GM23338 (cell line): ENCODE measurements at regions not wholly inside any gene's neighbourhood (a gene's known extent, or its start where the extent isn't known, plus 50 kb on each side); places are given as distances from the start of the nearest gene placed in this dataset.

Source experiments
- ATAC-seq: fragments of 200-7000 bp; cut with Tn5 transposase; 3 replicates; pipeline ENCODE4 v1.9.1; 2020
- DNase-seq: peaks from one replicate; pipeline ENCODE4 v3.0.0-alpha.2; 2015; ENCODE audit warnings: low spot score
- H2AFZ ChIP-seq: fragments of 200-600 bp; sonication (generic); 2 replicates; pipeline ENCODE4 v1.8.0; 2016; ENCODE audit warnings: antibody characterized with exemption, mild to moderate bottlenecking, moderate library complexity
- H3F3A ChIP-seq: fragments of 200-600 bp; sonication (generic); replicated peaks from 2 replicates; pipeline ENCODE4 v1.8.0; 2017; ENCODE audit warnings: antibody characterized with exemption, mixed run types, low read depth
- H3K27ac ChIP-seq: fragments of 200-600 bp; sonication (generic); 2 replicates; pipeline ENCODE4 v1.6.1; 2016; ENCODE audit warnings: low read depth
- H3K27me3 ChIP-seq: fragments of 200-600 bp; sonication (generic); 2 replicates; pipeline ENCODE4 v1.8.0; 2016; ENCODE audit warnings: mild to moderate bottlenecking, mixed run types, moderate library complexity; ENCODE audit not compliant: insufficient read depth
- H3K36me3 ChIP-seq: fragments of 200-600 bp; sonication (generic); 2 replicates; pipeline ENCODE4 v1.8.0; 2016; ENCODE audit warnings: mild to moderate bottlenecking; ENCODE audit not compliant: insufficient read depth
- H3K4me1 ChIP-seq: fragments of 200-600 bp; sonication (generic); 2 replicates; pipeline ENCODE4 v1.8.0; 2016; ENCODE audit warnings: mild to moderate bottlenecking, moderate library complexity; ENCODE audit not compliant: insufficient read depth
- H3K4me2 ChIP-seq: fragments of 200-600 bp; sonication (generic); 2 replicates; pipeline ENCODE4 v1.7.1; 2017; ENCODE audit warnings: mixed run types
- H3K4me3 ChIP-seq: fragments of 200-600 bp; sonication (generic); 2 replicates; pipeline ENCODE4 v1.6.1; 2016; ENCODE audit warnings: mixed run types
- H3K79me2 ChIP-seq: fragments of 200-600 bp; sonication (generic); replicated peaks from 2 replicates; pipeline ENCODE4 v1.8.0; 2017; ENCODE audit warnings: mild to moderate bottlenecking; ENCODE audit not compliant: insufficient read depth
- H3K9me2 ChIP-seq: fragments of 200-600 bp; sonication (generic); 2 replicates; pipeline ENCODE4 v1.8.0; 2017; ENCODE audit not compliant: insufficient read depth
- H4K20me1 ChIP-seq: fragments of 200-600 bp; sonication (generic); replicated peaks from 2 replicates; pipeline ENCODE4 v1.8.0; 2017; ENCODE audit warnings: mild to moderate bottlenecking; ENCODE audit not compliant: insufficient read depth
- H3K27ac Mint-ChIP-seq: 2 replicates; pipeline ENCODE4 v1.8.0; 2020; ENCODE audit warnings: inconsistent platforms, mild to moderate bottlenecking, moderate library complexity, mixed read lengths
- H3K27me3 Mint-ChIP-seq: 3 replicates; pipeline ENCODE4 v1.8.0; 2022; ENCODE audit warnings: low read depth, mild to moderate bottlenecking, moderate library complexity, mixed read lengths, inconsistent platforms; ENCODE audit not compliant: insufficient read depth, poor library complexity
- H3K36me3 Mint-ChIP-seq: 3 replicates; pipeline ENCODE4 v1.8.0; 2021; ENCODE audit warnings: low read depth, mild to moderate bottlenecking, inconsistent platforms, moderate library complexity, mixed read lengths
- H3K4me1 Mint-ChIP-seq: 3 replicates; pipeline ENCODE4 v1.8.0; 2020; ENCODE audit warnings: mild to moderate bottlenecking, inconsistent platforms, mixed read lengths
- H3K4me3 Mint-ChIP-seq: 3 replicates; pipeline ENCODE4 v1.8.0; 2021; ENCODE audit warnings: moderate library complexity, mild to moderate bottlenecking, inconsistent platforms, mixed read lengths
- H3K9me3 Mint-ChIP-seq: 3 replicates; pipeline ENCODE4 v1.8.0; 2020; ENCODE audit warnings: moderate library complexity, mild to moderate bottlenecking, inconsistent platforms, mixed read lengths
- CREB1 ChIP-seq: fragments of 250-450 bp; sonication (Bioruptor Pico); IDR thresholded peaks from 2 replicates; pipeline ENCODE4 v1.5.0; 2020; ENCODE audit warnings: low read depth, mild to moderate bottlenecking, moderate library complexity
- CTCF ChIP-seq, 2 experiments: fragments of 200-600 bp in 1 of 2; sonication (generic) in 1 of 2; conservative IDR thresholded peaks; 2 replicates each; pipeline versions ENCODE4 v1.5.1 to v1.6.1; 2016 to 2017; ENCODE audit warnings: antibody characterized with exemption in 2 of 2, low read depth in 2 of 2, mild to moderate bottlenecking in 2 of 2, moderate library complexity in 1 of 2
- EZH2phosphoT487 ChIP-seq: fragments of 200-600 bp; sonication (generic); IDR thresholded peaks from one replicate; pipeline ENCODE4 v1.8.1; 2018; ENCODE audit warnings: antibody characterized with exemption; ENCODE audit not compliant: unreplicated experiment
- JUNB ChIP-seq: IDR thresholded peaks from one replicate; pipeline ENCODE4 v1.6.1; 2016; ENCODE audit warnings: antibody characterized with exemption; ENCODE audit not compliant: unreplicated experiment
- POLR2AphosphoS5 ChIP-seq: IDR thresholded peaks from 2 replicates; pipeline ENCODE4 v1.6.1; 2016; ENCODE audit warnings: antibody characterized with exemption, low read depth
- REST ChIP-seq: IDR thresholded peaks from one replicate; pipeline ENCODE4 v1.6.1; 2018; ENCODE audit warnings: antibody characterized with exemption; ENCODE audit not compliant: unreplicated experiment
- STAT1 ChIP-seq: IDR thresholded peaks from one replicate; pipeline ENCODE4 v1.6.1; 2016; ENCODE audit warnings: antibody characterized with exemption; ENCODE audit not compliant: unreplicated experiment
- ZNF331 ChIP-seq: fragments of 250-450 bp; sonication (Bioruptor Pico); IDR thresholded peaks from 2 replicates; pipeline ENCODE4 v1.5.0; 2020; ENCODE audit warnings: low read depth, mild to moderate bottlenecking, moderate library complexity
- TF ChIP-seq, protein P1 (sequence below): fragments of 250-450 bp; sonication (Bioruptor Pico); IDR thresholded peaks from 2 replicates; pipeline ENCODE4 v1.5.0; 2020; ENCODE audit warnings: mild to moderate bottlenecking, moderate library complexity
- TF ChIP-seq, protein P2 (sequence below): IDR thresholded peaks from 2 replicates; pipeline ENCODE4 v1.6.1; 2016; ENCODE audit warnings: antibody characterized with exemption

- no peak for TF ChIP-seq CREB1
- TF ChIP-seq, protein P1, sequence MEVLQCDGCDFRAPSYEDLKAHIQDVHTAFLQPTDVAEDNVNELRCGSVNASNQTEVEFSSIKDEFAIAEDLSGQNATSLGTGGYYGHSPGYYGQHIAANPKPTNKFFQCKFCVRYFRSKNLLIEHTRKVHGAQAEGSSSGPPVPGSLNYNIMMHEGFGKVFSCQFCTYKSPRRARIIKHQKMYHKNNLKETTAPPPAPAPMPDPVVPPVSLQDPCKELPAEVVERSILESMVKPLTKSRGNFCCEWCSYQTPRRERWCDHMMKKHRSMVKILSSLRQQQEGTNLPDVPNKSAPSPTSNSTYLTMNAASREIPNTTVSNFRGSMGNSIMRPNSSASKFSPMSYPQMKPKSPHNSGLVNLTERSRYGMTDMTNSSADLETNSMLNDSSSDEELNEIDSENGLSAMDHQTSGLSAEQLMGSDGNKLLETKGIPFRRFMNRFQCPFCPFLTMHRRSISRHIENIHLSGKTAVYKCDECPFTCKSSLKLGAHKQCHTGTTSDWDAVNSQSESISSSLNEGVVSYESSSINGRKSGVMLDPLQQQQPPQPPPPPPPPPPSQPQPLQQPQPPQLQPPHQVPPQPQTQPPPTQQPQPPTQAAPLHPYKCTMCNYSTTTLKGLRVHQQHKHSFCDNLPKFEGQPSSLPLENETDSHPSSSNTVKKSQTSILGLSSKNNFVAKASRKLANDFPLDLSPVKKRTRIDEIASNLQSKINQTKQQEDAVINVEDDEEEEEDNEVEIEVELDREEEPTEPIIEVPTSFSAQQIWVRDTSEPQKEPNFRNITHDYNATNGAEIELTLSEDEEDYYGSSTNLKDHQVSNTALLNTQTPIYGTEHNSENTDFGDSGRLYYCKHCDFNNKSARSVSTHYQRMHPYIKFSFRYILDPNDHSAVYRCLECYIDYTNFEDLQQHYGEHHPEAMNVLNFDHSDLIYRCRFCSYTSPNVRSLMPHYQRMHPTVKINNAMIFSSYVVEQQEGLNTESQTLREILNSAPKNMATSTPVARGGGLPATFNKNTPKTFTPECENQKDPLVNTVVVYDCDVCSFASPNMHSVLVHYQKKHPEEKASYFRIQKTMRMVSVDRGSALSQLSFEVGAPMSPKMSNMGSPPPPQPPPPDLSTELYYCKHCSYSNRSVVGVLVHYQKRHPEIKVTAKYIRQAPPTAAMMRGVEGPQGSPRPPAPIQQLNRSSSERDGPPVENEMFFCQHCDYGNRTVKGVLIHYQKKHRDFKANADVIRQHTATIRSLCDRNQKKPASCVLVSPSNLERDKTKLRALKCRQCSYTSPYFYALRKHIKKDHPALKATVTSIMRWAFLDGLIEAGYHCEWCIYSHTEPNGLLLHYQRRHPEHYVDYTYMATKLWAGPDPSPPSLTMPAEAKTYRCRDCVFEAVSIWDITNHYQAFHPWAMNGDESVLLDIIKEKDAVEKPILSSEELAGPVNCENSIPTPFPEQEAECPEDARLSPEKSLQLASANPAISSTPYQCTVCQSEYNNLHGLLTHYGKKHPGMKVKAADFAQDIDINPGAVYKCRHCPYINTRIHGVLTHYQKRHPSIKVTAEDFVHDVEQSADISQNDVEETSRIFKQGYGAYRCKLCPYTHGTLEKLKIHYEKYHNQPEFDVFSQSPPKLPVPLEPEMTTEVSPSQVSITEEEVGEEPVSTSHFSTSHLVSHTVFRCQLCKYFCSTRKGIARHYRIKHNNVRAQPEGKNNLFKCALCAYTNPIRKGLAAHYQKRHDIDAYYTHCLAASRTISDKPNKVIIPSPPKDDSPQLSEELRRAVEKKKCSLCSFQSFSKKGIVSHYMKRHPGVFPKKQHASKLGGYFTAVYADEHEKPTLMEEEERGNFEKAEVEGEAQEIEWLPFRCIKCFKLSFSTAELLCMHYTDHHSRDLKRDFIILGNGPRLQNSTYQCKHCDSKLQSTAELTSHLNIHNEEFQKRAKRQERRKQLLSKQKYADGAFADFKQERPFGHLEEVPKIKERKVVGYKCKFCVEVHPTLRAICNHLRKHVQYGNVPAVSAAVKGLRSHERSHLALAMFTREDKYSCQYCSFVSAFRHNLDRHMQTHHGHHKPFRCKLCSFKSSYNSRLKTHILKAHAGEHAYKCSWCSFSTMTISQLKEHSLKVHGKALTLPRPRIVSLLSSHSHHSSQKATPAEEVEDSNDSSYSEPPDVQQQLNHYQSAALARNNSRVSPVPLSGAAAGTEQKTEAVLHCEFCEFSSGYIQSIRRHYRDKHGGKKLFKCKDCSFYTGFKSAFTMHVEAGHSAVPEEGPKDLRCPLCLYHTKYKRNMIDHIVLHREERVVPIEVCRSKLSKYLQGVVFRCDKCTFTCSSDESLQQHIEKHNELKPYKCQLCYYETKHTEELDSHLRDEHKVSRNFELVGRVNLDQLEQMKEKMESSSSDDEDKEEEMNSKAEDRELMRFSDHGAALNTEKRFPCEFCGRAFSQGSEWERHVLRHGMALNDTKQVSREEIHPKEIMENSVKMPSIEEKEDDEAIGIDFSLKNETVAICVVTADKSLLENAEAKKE: no peak
These were observed 1125.7 kb downstream of the DNAJB9 start (continued) for GRCh38 chr7:109695419-109695818.

- no peaks in the 10 kb centered on the region for H4K20me1 ChIP-seq
- H3K4me2 ChIP-seq: no peak overlapping the region
- H3F3A ChIP-seq: no peaks in the 10 kb centered on the region
- no peak overlapping the region for H3K4me3 ChIP-seq
- ATAC-seq (no peak), DNase-seq (no peak)
- no peak overlapping the region for H2AFZ ChIP-seq
- Mint-ChIP-seq H3K27me3 (no peaks in the 10 kb centered on the region), H3K4me1 (no peaks in the 10 kb centered on the region), H3K27ac (no peak overlapping the region), H3K9me3 (peaks cover 32% of the 10 kb centered on the region), H3K36me3 (peaks cover 15% of the 10 kb centered on the region), H3K4me3 (no peak overlapping the region)
- peaks cover 8% of the 10 kb centered on the region; the same call in 1 of the 2 replicates for H3K9me2 ChIP-seq
- H3K79me2 ChIP-seq: no peaks in the 10 kb centered on the region
- no peaks in the 10 kb centered on the region for H3K36me3 ChIP-seq
- H3K27ac ChIP-seq: no peak overlapping the region
- no peaks in the 10 kb centered on the region for H3K4me1 ChIP-seq
- no peaks in the 10 kb centered on the region for H3K27me3 ChIP-seq
- no peak for TF ChIP-seq REST
- no peak for TF ChIP-seq ZNF331
- TF ChIP-seq CREB1: no peak
- TF ChIP-seq CTCF (conservative IDR thresholded peaks at IDR 0.05; ENCODE audit: low read depth in 2 of 2): no peak
- TF ChIP-seq, protein P2, sequence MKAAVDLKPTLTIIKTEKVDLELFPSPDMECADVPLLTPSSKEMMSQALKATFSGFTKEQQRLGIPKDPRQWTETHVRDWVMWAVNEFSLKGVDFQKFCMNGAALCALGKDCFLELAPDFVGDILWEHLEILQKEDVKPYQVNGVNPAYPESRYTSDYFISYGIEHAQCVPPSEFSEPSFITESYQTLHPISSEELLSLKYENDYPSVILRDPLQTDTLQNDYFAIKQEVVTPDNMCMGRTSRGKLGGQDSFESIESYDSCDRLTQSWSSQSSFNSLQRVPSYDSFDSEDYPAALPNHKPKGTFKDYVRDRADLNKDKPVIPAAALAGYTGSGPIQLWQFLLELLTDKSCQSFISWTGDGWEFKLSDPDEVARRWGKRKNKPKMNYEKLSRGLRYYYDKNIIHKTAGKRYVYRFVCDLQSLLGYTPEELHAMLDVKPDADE: no peak
- no peak for TF ChIP-seq POLR2AphosphoS5
- no peak for TF ChIP-seq EZH2phosphoT487
- TF ChIP-seq STAT1: no peak
- TF ChIP-seq JUNB: no peak
These were observed 1127.0 kb downstream of the DNAJB9 start for GRCh38 chr7:109696723-109697122.
